HepG2 (cell line): ENCODE measurements at regions not wholly inside any gene's neighbourhood (a gene's known extent, or its start where the extent isn't known, plus 50 kb on each side); places are given as distances from the start of the nearest gene placed in this dataset.

Experiments used
- ARID3A ChIP-seq: IDR thresholded peaks from 2 replicates; pipeline ENCODE4 v1.6.1; 2012; ENCODE audit warnings: low read depth, low read length, improper control_type of control experiment
- EEA1 ChIP-seq: sonication (generic); formaldehyde crosslinking; IDR thresholded peaks from 2 replicates; pipeline ENCODE4 v1.5.1; 2020; ENCODE audit warnings: mild to moderate bottlenecking, missing genetic modification reagents, borderline replicate concordance
- FOXP1 ChIP-seq, 2 experiments: fragments of 450-650 bp in 1 of 2; IDR thresholded peaks; 2 replicates each; pipeline ENCODE4 v1.6.1; 2017 to 2018; ENCODE audit warnings: antibody characterized with exemption in 1 of 2
- HOMEZ ChIP-seq: IDR thresholded peaks from 2 replicates; pipeline ENCODE4 v1.6.1; 2016; ENCODE audit warnings: low read depth
- MAZ ChIP-seq, 2 experiments: sonication (generic) in 1 of 2; formaldehyde crosslinking in 1 of 2; IDR thresholded peaks; 2 replicates each; pipeline versions ENCODE4 v1.5.0 to v1.6.1; 2012 to 2020; ENCODE audit warnings: low read depth in 2 of 2, mild to moderate bottlenecking in 2 of 2, borderline replicate concordance in 1 of 2, improper control_type of control experiment in 1 of 2, low read length in 1 of 2, missing genetic modification reagents in 1 of 2, moderate library complexity in 1 of 2
- POLR2AphosphoS2 ChIP-seq: IDR thresholded peaks from 2 replicates; pipeline ENCODE4 v1.6.1; 2011; ENCODE audit warnings: low read depth, low read length, improper control_type of control experiment
- RNF2 ChIP-seq: fragments of 450-650 bp; conservative IDR thresholded peaks from 2 replicates; pipeline ENCODE4 v1.6.1; 2016; ENCODE audit warnings: low read depth
- SAFB2 ChIP-seq: sonication (generic); formaldehyde crosslinking; IDR thresholded peaks from 2 replicates; pipeline ENCODE4 v1.5.1; 2020; ENCODE audit warnings: missing genetic modification reagents, low read depth, mild to moderate bottlenecking, borderline replicate concordance
- SALL2 ChIP-seq: sonication (generic); formaldehyde crosslinking; IDR thresholded peaks from 2 replicates; pipeline ENCODE4 v1.8.1; 2023; ENCODE audit warnings: mild to moderate bottlenecking, missing genetic modification reagents, inconsistent platforms
- UBTF ChIP-seq: sonication (generic); formaldehyde crosslinking; IDR thresholded peaks from 2 replicates; pipeline ENCODE4 v1.4.0; 2020; ENCODE audit warnings: mild to moderate bottlenecking, missing genetic modification reagents
- YY1 ChIP-seq: IDR thresholded peaks from 2 replicates; pipeline ENCODE4 v1.6.1; 2011; ENCODE audit warnings: low read length, low read depth, moderate library complexity, mild to moderate bottlenecking; ENCODE audit not compliant: insufficient read depth, insufficient replicate concordance
- ZBTB37 ChIP-seq: sonication (generic); formaldehyde crosslinking; IDR thresholded peaks from 2 replicates; pipeline ENCODE4 v1.4.0; 2020; ENCODE audit warnings: mild to moderate bottlenecking, missing genetic modification reagents
- ZFP1 ChIP-seq: IDR thresholded peaks from 2 replicates; pipeline ENCODE4 v1.6.1; 2016
- ZFP36L1 ChIP-seq: sonication (generic); formaldehyde crosslinking; IDR thresholded peaks from 2 replicates; pipeline ENCODE4 v1.8.0; 2022; ENCODE audit warnings: mild to moderate bottlenecking, missing genetic modification reagents, moderate library complexity
- ZNF496 ChIP-seq: sonication (generic); formaldehyde crosslinking; IDR thresholded peaks from 2 replicates; pipeline ENCODE4 v1.8.1; 2023; ENCODE audit warnings: mild to moderate bottlenecking, moderate library complexity, missing genetic modification reagents; ENCODE audit not compliant: insufficient replicate concordance
- ZSCAN31 ChIP-seq: sonication (generic); formaldehyde crosslinking; IDR thresholded peaks from 2 replicates; pipeline ENCODE4 v1.5.0; 2020; ENCODE audit warnings: low read depth, mild to moderate bottlenecking, missing genetic modification reagents
- ZSCAN5A ChIP-seq: sonication (generic); formaldehyde crosslinking; IDR thresholded peaks from 2 replicates; pipeline ENCODE4 v1.8.0; 2022; ENCODE audit warnings: mild to moderate bottlenecking, missing genetic modification reagents, borderline replicate concordance

GRCh38 chr20:50267041-50267865, 76.6 kb downstream of the CEBPB start (continued):
- TF ChIP-seq HOMEZ (CRISPR knock-in tag), result 0 out of 2 replicates have a peak, but pooled peaks have one; percentile 8
- no peak for TF ChIP-seq EEA1 (CRISPR knock-in tag)
- TF ChIP-seq ZNF496 (CRISPR knock-in tag), result no peak
- TF ChIP-seq MAZ (IDR thresholded peaks at IDR 0.05; ENCODE audit: borderline replicate concordance, low read depth, low read length), result peak; percentile 77; the same call in 1 of the 2 replicates
- TF ChIP-seq MAZ (CRISPR knock-in tag; IDR thresholded peaks at IDR 0.05; ENCODE audit: low read depth), result no peak; the same call in 1 of the 2 replicates
- TF ChIP-seq RNF2, result no peak
- TF ChIP-seq ZSCAN5A (CRISPR knock-in tag), result no peak
- no peak for TF ChIP-seq POLR2AphosphoS2
- 0 out of 2 replicates have a peak, but pooled peaks have one; percentile 24 for TF ChIP-seq ZFP1 (CRISPR knock-in tag)
- no peak for TF ChIP-seq ZBTB37 (CRISPR knock-in tag)
- peak; percentile 56 for TF ChIP-seq UBTF (CRISPR knock-in tag)
- peak; percentile 66 for TF ChIP-seq YY1
- peak; percentile 32; the same call in 1 of the 2 replicates for TF ChIP-seq ZFP36L1 (CRISPR knock-in tag)
- TF ChIP-seq ARID3A, result no peak
- TF ChIP-seq FOXP1 (IDR thresholded peaks at IDR 0.05), result no peak
- no peak for TF ChIP-seq FOXP1 (CRISPR knock-in tag; IDR thresholded peaks at IDR 0.05)
- 0 out of 2 replicates have a peak, but pooled peaks have one; percentile 9 for TF ChIP-seq SALL2 (CRISPR knock-in tag)
- no peak for TF ChIP-seq ZSCAN31
- TF ChIP-seq SAFB2 (CRISPR knock-in tag), result no peak
